ENCODE measurements at regions not wholly inside any gene's neighbourhood (a gene's known extent, or its start where the extent isn't known, plus 50 kb on each side); places are given as distances from the start of the nearest gene placed in this dataset.

DNA sequence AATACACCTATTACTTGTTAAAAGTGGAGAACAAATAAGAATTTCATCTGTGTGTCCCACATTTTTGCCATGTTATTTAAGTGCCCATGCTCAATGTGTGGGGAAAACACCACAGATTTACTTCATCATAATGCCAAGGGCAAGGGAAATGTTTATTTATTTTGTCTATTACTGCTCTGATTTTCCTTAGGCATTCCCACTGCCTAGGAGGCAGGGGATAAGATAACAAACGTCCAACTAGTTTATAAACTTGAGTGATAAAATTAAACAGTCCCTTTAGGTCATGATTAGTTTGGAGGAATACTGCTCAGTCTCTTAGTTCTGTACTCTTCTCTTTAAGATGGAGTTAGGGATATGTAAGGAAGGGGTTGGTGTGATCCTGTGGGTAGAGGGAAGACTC lies 598.4 kb upstream of the MARCKS start:
- no peak for TF ChIP-seq POLR2A (IDR thresholded peaks at IDR 0.05)
- TF ChIP-seq, protein P1, sequence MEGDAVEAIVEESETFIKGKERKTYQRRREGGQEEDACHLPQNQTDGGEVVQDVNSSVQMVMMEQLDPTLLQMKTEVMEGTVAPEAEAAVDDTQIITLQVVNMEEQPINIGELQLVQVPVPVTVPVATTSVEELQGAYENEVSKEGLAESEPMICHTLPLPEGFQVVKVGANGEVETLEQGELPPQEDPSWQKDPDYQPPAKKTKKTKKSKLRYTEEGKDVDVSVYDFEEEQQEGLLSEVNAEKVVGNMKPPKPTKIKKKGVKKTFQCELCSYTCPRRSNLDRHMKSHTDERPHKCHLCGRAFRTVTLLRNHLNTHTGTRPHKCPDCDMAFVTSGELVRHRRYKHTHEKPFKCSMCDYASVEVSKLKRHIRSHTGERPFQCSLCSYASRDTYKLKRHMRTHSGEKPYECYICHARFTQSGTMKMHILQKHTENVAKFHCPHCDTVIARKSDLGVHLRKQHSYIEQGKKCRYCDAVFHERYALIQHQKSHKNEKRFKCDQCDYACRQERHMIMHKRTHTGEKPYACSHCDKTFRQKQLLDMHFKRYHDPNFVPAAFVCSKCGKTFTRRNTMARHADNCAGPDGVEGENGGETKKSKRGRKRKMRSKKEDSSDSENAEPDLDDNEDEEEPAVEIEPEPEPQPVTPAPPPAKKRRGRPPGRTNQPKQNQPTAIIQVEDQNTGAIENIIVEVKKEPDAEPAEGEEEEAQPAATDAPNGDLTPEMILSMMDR (IDR thresholded peaks at IDR 0.05) = no peak

Measured in esophagus squamous epithelium (tissue), 4 donors.